Vagina (tissue), 2 donors: ENCODE measurements at regions not wholly inside any gene's neighbourhood (a gene's known extent, or its start where the extent isn't known, plus 50 kb on each side); places are given as distances from the start of the nearest gene placed in this dataset.

ENCODE experiments used
- POLR2AphosphoS5 ChIP-seq, 2 donors: sonication (generic); formaldehyde crosslinking; IDR thresholded peaks; one replicate each; pipeline ENCODE4 v1.9.0; 2017; ENCODE audit warnings: antibody characterized with exemption in 2 of 2, mild to moderate bottlenecking in 2 of 2, low read depth in 1 of 2; ENCODE audit not compliant: insufficient read depth in 1 of 2
- TF ChIP-seq, protein P1 (sequence below), 3 experiments: fragments of 450-650 bp in 2 of 3; fragments of 200-600 bp in 1 of 3; sonication (generic) in 1 of 3; IDR thresholded peaks; one replicate each; pipeline ENCODE4 v1.5.1; 2017 to 2019; ENCODE audit warnings: antibody characterized with exemption in 3 of 3, mild to moderate bottlenecking in 2 of 3, moderate library complexity in 2 of 3

DNA sequence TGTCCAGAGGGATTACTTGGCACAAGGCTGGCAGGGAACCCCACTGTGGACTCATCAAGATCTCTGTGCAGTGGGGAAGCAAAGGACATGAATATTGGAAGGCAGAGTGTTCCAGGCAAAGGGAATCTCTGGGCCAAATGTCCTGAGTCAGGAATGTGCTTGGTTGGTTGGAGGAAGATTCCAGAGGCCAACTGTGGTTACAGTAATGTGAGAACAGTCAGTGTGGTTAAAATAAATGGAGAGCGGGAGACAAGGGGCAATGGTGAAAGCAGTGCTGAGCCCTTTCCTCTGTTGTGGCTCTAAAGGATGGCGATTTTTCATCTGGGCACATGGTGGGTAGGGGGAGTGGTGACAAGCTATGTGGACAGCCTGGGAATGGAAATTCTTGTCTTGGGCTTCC lies 948.2 kb downstream of the BCL11B start:
- no peak for TF ChIP-seq POLR2AphosphoS5 (IDR thresholded peaks at IDR 0.05; ENCODE audit: insufficient read depth in 1 of 2, low read depth in 1 of 2)
- TF ChIP-seq, protein P1, sequence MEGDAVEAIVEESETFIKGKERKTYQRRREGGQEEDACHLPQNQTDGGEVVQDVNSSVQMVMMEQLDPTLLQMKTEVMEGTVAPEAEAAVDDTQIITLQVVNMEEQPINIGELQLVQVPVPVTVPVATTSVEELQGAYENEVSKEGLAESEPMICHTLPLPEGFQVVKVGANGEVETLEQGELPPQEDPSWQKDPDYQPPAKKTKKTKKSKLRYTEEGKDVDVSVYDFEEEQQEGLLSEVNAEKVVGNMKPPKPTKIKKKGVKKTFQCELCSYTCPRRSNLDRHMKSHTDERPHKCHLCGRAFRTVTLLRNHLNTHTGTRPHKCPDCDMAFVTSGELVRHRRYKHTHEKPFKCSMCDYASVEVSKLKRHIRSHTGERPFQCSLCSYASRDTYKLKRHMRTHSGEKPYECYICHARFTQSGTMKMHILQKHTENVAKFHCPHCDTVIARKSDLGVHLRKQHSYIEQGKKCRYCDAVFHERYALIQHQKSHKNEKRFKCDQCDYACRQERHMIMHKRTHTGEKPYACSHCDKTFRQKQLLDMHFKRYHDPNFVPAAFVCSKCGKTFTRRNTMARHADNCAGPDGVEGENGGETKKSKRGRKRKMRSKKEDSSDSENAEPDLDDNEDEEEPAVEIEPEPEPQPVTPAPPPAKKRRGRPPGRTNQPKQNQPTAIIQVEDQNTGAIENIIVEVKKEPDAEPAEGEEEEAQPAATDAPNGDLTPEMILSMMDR (IDR thresholded peaks at IDR 0.05) = no peak
